ENCODE measurements at regions not wholly inside any gene's neighbourhood (a gene's known extent, or its start where the extent isn't known, plus 50 kb on each side); places are given as distances from the start of the nearest gene placed in this dataset.
"Not testable (repeated sequence)": the region's sequence is repeated elsewhere in the genome, so short reads cannot be mapped to it uniquely, and the experiment has no call there.

- peaks cover 12% of the 10 kb centered on the region for H3K36me3 ChIP-seq (ENCODE audit: control insufficient read depth, insufficient read depth, low read length)
- no peaks in the 10 kb centered on the region for H3K27me3 ChIP-seq (ENCODE audit: control insufficient read depth, insufficient read depth, low read length)
- no peak for TF ChIP-seq CTCF (IDR thresholded peaks at IDR 0.05; ENCODE audit: insufficient read depth, low read depth, low read length)
- DNase-seq (ENCODE audit: low read depth) = no peak
- H3K4me3 ChIP-seq (ENCODE audit: low read depth, low read length) = no peak overlapping the region
- POLR2A ChIA-PET = no interaction called here
- CTCF ChIA-PET = interaction anchor here (0.8 to 1.3 kb wide), 4 partner anchors 15 to 161 kb away, joined by 3 to 7 read pairs (median 6); no protein-coding TSS in a partner anchor
Observed at GRCh38 chr1:184820956-184821355, 66.3 kb upstream of the EDEM3 start.

- Histone ChIP-seq H3K4me3 (ENCODE audit: low read depth, low read length) (no peak overlapping the region), H3K27me3 (ENCODE audit: control insufficient read depth, insufficient read depth, low read length) (no peaks in the 10 kb centered on the region), H3K36me3 (ENCODE audit: control insufficient read depth, insufficient read depth, low read length) (peaks cover 12% of the 10 kb centered on the region)
- DNase-seq (ENCODE audit: low read depth) = no peak
- TF ChIP-seq CTCF (IDR thresholded peaks at IDR 0.05; ENCODE audit: insufficient read depth, low read depth, low read length) = no peak
- POLR2A ChIA-PET = no interaction called here
- CTCF ChIA-PET = interaction anchor here (0.8 to 1.3 kb wide), 3 partner anchors 15 to 162 kb away, joined by 3 to 7 read pairs (median 5); no protein-coding TSS in a partner anchor
Observed at GRCh38 chr1:184820218-184820750, 65.6 kb upstream of the EDEM3 start.

GRCh38 chr1:184818646-184819045, 64.0 kb upstream of the EDEM3 start:
- no peak overlapping the region for H3K4me3 ChIP-seq (ENCODE audit: low read depth, low read length)
- TF ChIP-seq CTCF (IDR thresholded peaks at IDR 0.05; ENCODE audit: insufficient read depth, low read depth, low read length) = no peak
- CTCF ChIA-PET = interaction anchor here (0.9 to 1.6 kb wide), 2 partner anchors 13 to 163 kb away, joined by 3 to 6 read pairs; no protein-coding TSS in a partner anchor
- POLR2A ChIA-PET = no interaction called here
- peaks cover 12% of the 10 kb centered on the region for H3K36me3 ChIP-seq (ENCODE audit: control insufficient read depth, insufficient read depth, low read length)
- no peaks in the 10 kb centered on the region for H3K27me3 ChIP-seq (ENCODE audit: control insufficient read depth, insufficient read depth, low read length)
- no peak for DNase-seq (ENCODE audit: low read depth)

- H3K36me3 ChIP-seq (ENCODE audit: control insufficient read depth, insufficient read depth, low read length); CTCF ChIA-PET; DNase-seq (ENCODE audit: low read depth); H3K27me3 ChIP-seq (ENCODE audit: control insufficient read depth, insufficient read depth, low read length); POLR2A ChIA-PET; H3K4me3 ChIP-seq (ENCODE audit: low read depth, low read length): not testable (repeated sequence)
Observed at GRCh38 chr1:184817003-184817402, 62.3 kb upstream of the EDEM3 start.

GRCh38 chr1:184813528-184814089, 59.0 kb upstream of the EDEM3 start:
- TF ChIP-seq CTCF (IDR thresholded peaks at IDR 0.05; ENCODE audit: insufficient read depth, low read depth, low read length) = no peak
- no peak for DNase-seq (ENCODE audit: low read depth)
- H3K27me3 ChIP-seq (ENCODE audit: control insufficient read depth, insufficient read depth, low read length) = no peaks in the 10 kb centered on the region
- POLR2A ChIA-PET = no interaction called here
- no peak overlapping the region for H3K4me3 ChIP-seq (ENCODE audit: low read depth, low read length)
- CTCF ChIA-PET = interaction anchor here (1.8 to 3.4 kb wide), 2 partner anchors 8 to 169 kb away, joined by 4 to 18 read pairs; no protein-coding TSS in a partner anchor
- peaks cover 2% of the 10 kb centered on the region for H3K36me3 ChIP-seq (ENCODE audit: control insufficient read depth, insufficient read depth, low read length)
